ENCODE measurements at regions not wholly inside any gene's neighbourhood (a gene's known extent, or its start where the extent isn't known, plus 50 kb on each side); places are given as distances from the start of the nearest gene placed in this dataset.
"Not testable (repeated sequence)": the region's sequence is repeated elsewhere in the genome, so short reads cannot be mapped to it uniquely, and the experiment has no call there.

- Histone ChIP-seq H3K4me3 (peak overlapping the region; percentile 51), H3K4me2 (peak overlapping the region; percentile 42; the same call in 1 of the 2 replicates)
- H3K36me3 ChIP-seq (ENCODE audit: insufficient read depth); ATAC-seq; H2AFZ ChIP-seq; DNase-seq (ENCODE audit: low spot score); H3F3A ChIP-seq (replicated peaks; ENCODE audit: low read depth); H3K79me2 ChIP-seq (replicated peaks; ENCODE audit: insufficient read depth); H3K27me3 Mint-ChIP-seq (ENCODE audit: insufficient read depth, low read depth, poor library complexity); H3K27ac Mint-ChIP-seq; H3K4me1 Mint-ChIP-seq; H3K9me2 ChIP-seq (ENCODE audit: insufficient read depth); H3K4me1 ChIP-seq (ENCODE audit: insufficient read depth); H3K27ac ChIP-seq (ENCODE audit: low read depth); H4K20me1 ChIP-seq (replicated peaks; ENCODE audit: insufficient read depth); H3K27me3 ChIP-seq (ENCODE audit: insufficient read depth): not testable (repeated sequence)
- H3K36me3 Mint-ChIP-seq (ENCODE audit: low read depth), result peaks cover 15% of the 10 kb centered on the region
- peak overlapping the region; percentile 8; the same call in 2 of the 3 replicates for H3K4me3 Mint-ChIP-seq
- peaks cover 24% of the 10 kb centered on the region for H3K9me3 Mint-ChIP-seq
Measured at GRCh38 chr5:130897181-130897536, 267.9 kb downstream of the HINT1 start.

DNA sequence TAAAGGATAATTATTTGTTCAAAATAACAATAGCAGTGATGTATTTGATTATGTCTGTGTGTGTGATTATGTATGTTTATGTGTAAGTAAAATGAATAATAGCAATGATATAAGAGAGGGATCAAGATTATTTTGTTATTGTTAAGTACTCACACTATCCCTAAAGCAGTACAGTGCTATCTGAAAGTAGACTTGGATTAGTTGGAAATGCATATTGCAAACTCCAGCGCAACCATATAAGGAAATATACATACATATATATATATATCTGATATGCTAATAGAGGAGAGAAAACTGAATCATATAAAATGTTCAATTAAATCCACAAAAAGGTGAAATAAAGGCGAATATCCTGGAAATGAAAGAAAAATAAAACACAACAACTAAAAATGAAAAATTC is 268.4 kb downstream of the HINT1 start:
- Histone ChIP-seq H4K20me1 (replicated peaks; ENCODE audit: insufficient read depth) (no peaks in the 10 kb centered on the region), H2AFZ (no peak overlapping the region), H3K79me2 (replicated peaks; ENCODE audit: insufficient read depth) (no peaks in the 10 kb centered on the region), H3K27me3 (ENCODE audit: insufficient read depth) (no peaks in the 10 kb centered on the region), H3K27ac (ENCODE audit: low read depth) (no peak overlapping the region), H3K9me2 (ENCODE audit: insufficient read depth) (no peaks in the 10 kb centered on the region), H3K36me3 (ENCODE audit: insufficient read depth) (no peaks in the 10 kb centered on the region), H3K4me1 (ENCODE audit: insufficient read depth) (no peaks in the 10 kb centered on the region), H3F3A (replicated peaks; ENCODE audit: low read depth) (no peaks in the 10 kb centered on the region), H3K4me2 (0 out of 2 replicates have a peak overlapping the region, but pooled peaks have one; percentile 42), H3K4me3 (no peak overlapping the region)
- Mint-ChIP-seq H3K9me3 (peaks cover 24% of the 10 kb centered on the region), H3K27ac (no peak overlapping the region), H3K36me3 (ENCODE audit: low read depth) (peaks cover 15% of the 10 kb centered on the region), H3K4me1 (peaks cover 4% of the 10 kb centered on the region), H3K4me3 (no peak overlapping the region), H3K27me3 (ENCODE audit: insufficient read depth, low read depth, poor library complexity) (peaks cover 3% of the 10 kb centered on the region)
- TF ChIP-seq, protein P1, sequence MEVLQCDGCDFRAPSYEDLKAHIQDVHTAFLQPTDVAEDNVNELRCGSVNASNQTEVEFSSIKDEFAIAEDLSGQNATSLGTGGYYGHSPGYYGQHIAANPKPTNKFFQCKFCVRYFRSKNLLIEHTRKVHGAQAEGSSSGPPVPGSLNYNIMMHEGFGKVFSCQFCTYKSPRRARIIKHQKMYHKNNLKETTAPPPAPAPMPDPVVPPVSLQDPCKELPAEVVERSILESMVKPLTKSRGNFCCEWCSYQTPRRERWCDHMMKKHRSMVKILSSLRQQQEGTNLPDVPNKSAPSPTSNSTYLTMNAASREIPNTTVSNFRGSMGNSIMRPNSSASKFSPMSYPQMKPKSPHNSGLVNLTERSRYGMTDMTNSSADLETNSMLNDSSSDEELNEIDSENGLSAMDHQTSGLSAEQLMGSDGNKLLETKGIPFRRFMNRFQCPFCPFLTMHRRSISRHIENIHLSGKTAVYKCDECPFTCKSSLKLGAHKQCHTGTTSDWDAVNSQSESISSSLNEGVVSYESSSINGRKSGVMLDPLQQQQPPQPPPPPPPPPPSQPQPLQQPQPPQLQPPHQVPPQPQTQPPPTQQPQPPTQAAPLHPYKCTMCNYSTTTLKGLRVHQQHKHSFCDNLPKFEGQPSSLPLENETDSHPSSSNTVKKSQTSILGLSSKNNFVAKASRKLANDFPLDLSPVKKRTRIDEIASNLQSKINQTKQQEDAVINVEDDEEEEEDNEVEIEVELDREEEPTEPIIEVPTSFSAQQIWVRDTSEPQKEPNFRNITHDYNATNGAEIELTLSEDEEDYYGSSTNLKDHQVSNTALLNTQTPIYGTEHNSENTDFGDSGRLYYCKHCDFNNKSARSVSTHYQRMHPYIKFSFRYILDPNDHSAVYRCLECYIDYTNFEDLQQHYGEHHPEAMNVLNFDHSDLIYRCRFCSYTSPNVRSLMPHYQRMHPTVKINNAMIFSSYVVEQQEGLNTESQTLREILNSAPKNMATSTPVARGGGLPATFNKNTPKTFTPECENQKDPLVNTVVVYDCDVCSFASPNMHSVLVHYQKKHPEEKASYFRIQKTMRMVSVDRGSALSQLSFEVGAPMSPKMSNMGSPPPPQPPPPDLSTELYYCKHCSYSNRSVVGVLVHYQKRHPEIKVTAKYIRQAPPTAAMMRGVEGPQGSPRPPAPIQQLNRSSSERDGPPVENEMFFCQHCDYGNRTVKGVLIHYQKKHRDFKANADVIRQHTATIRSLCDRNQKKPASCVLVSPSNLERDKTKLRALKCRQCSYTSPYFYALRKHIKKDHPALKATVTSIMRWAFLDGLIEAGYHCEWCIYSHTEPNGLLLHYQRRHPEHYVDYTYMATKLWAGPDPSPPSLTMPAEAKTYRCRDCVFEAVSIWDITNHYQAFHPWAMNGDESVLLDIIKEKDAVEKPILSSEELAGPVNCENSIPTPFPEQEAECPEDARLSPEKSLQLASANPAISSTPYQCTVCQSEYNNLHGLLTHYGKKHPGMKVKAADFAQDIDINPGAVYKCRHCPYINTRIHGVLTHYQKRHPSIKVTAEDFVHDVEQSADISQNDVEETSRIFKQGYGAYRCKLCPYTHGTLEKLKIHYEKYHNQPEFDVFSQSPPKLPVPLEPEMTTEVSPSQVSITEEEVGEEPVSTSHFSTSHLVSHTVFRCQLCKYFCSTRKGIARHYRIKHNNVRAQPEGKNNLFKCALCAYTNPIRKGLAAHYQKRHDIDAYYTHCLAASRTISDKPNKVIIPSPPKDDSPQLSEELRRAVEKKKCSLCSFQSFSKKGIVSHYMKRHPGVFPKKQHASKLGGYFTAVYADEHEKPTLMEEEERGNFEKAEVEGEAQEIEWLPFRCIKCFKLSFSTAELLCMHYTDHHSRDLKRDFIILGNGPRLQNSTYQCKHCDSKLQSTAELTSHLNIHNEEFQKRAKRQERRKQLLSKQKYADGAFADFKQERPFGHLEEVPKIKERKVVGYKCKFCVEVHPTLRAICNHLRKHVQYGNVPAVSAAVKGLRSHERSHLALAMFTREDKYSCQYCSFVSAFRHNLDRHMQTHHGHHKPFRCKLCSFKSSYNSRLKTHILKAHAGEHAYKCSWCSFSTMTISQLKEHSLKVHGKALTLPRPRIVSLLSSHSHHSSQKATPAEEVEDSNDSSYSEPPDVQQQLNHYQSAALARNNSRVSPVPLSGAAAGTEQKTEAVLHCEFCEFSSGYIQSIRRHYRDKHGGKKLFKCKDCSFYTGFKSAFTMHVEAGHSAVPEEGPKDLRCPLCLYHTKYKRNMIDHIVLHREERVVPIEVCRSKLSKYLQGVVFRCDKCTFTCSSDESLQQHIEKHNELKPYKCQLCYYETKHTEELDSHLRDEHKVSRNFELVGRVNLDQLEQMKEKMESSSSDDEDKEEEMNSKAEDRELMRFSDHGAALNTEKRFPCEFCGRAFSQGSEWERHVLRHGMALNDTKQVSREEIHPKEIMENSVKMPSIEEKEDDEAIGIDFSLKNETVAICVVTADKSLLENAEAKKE (CRISPR knock-in tag; IDR thresholded peaks at IDR 0.05), result no peak
- no peak for TF ChIP-seq NANOG (IDR thresholded peaks at IDR 0.05; ENCODE audit: borderline replicate concordance)
- TF ChIP-seq JUNB (IDR thresholded peaks at IDR 0.05; ENCODE audit: unreplicated experiment), result no peak
- no peak for TF ChIP-seq EZH2phosphoT487 (IDR thresholded peaks at IDR 0.05; ENCODE audit: unreplicated experiment)
- TF ChIP-seq, protein P2, sequence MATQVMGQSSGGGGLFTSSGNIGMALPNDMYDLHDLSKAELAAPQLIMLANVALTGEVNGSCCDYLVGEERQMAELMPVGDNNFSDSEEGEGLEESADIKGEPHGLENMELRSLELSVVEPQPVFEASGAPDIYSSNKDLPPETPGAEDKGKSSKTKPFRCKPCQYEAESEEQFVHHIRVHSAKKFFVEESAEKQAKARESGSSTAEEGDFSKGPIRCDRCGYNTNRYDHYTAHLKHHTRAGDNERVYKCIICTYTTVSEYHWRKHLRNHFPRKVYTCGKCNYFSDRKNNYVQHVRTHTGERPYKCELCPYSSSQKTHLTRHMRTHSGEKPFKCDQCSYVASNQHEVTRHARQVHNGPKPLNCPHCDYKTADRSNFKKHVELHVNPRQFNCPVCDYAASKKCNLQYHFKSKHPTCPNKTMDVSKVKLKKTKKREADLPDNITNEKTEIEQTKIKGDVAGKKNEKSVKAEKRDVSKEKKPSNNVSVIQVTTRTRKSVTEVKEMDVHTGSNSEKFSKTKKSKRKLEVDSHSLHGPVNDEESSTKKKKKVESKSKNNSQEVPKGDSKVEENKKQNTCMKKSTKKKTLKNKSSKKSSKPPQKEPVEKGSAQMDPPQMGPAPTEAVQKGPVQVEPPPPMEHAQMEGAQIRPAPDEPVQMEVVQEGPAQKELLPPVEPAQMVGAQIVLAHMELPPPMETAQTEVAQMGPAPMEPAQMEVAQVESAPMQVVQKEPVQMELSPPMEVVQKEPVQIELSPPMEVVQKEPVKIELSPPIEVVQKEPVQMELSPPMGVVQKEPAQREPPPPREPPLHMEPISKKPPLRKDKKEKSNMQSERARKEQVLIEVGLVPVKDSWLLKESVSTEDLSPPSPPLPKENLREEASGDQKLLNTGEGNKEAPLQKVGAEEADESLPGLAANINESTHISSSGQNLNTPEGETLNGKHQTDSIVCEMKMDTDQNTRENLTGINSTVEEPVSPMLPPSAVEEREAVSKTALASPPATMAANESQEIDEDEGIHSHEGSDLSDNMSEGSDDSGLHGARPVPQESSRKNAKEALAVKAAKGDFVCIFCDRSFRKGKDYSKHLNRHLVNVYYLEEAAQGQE (IDR thresholded peaks at IDR 0.05; ENCODE audit: unreplicated experiment), result no peak
- ATAC-seq (no peak), DNase-seq (ENCODE audit: low spot score) (no peak)

Data from GM23338 (cell line).